GM21529 (cell line): ENCODE measurements at regions not wholly inside any gene's neighbourhood (a gene's known extent, or its start where the extent isn't known, plus 50 kb on each side); places are given as distances from the start of the nearest gene placed in this dataset.
"Not testable (repeated sequence)": the region's sequence is repeated elsewhere in the genome, so short reads cannot be mapped to it uniquely, and the experiment has no call there.

Source experiments
- ATAC-seq: cut with Tn5 transposase; IDR thresholded peaks from one replicate; pipeline ENCODE4 v1.9.1; 2021; ENCODE audit not compliant: unreplicated experiment

DNA sequence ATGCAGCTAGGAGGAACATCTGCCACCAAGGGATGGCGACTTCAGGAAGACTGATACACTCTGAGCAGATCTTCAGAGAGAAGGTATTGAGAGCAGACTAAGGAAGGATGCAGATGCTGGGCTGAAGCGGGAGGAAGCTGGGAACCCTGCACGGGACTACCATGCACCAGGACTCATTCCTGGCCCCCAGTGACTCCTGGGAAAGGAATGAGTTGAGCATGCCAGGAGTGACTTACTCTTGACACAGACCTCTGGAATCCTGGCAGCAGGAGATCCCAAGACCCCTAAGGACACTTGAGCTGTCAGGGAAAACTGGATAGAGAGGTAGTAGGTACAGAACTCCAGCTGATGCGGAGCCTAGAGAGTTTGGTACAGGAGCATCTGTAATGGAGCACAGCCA, 336.1 kb downstream of the RPS29 start:
- ATAC-seq, result no peak

DNA sequence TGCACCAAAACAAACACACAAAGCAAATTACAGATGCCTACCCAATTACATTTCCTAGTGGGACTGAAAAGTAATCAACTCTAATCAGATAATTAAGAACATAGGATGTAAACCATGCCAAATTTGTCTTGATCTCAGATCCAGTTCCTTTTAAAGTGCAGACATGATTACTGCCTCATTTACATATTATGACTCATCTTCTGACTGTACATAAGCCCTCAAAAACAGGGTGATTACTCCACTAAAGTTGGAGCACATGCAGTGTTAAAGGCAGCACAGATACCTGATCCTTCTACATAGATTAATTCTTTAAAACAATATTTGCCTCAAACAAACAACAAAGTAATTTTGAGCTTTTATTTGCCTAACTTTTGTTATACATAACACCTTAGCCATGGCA, 337.2 kb downstream of the RPS29 start:
- ATAC-seq, result no peak

- ATAC-seq, result not testable (repeated sequence)
Observed at GRCh38 chr14:49243777-49244176, 342.4 kb downstream of the RPS29 start.

- no peak for ATAC-seq
Observed at GRCh38 chr14:49240383-49240782, 345.8 kb downstream of the RPS29 start.

DNA sequence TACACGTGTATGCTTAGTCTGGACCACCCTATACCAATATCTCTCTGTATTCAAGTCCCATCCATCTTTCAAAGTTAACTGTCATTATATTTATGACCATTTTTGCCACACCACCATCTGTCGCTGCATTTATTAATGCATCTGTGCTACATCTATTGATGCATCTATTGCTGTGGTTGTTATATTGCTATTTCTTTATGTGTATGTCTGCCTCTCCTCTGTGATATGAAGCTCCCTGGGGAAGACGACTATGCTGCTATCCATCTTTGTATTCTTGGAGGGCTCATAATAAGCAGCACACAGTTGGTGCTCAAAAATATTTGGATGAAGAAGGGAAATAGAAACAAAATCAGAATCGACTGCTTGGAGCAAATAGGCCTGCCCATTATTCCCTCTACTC, 357.6 kb downstream of the RPS29 start:
- no peak for ATAC-seq

GRCh38 chr14:49221316-49221715, 364.9 kb downstream of the RPS29 start:
- ATAC-seq, result no peak

GRCh38 chr14:49220492-49220891, 365.7 kb downstream of the RPS29 start:
- ATAC-seq, result no peak

- ATAC-seq, result no peak
Observed at GRCh38 chr14:49218436-49219092, 367.6 kb downstream of the RPS29 start.

DNA sequence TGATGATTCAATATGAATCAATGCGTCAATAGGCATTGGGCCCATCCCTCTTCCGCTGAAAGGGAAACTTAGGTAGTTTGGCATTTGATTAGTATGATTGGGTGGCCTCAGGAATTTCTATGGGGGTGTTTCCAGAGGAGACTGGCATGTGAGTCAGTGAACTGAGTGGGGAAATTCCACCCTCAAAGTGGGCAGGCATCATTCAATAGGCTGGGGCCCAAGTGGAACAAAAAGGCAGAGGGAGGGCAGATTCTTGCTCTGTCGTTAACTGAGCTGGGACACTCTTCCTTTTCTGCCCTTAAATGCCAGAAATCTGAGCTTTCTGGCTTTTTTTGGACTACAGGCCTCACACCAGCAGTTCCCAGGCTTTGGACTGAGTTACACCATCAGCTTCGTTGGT, 373.5 kb downstream of the RPS29 start:
- ATAC-seq, result no peak

GRCh38 chr14:49209416-49209815, 376.8 kb downstream of the RPS29 start:
- ATAC-seq, result no peak

- no peak for ATAC-seq
Observed at GRCh38 chr14:49206828-49207227, 379.4 kb downstream of the RPS29 start.

- no peak for ATAC-seq
Observed at GRCh38 chr14:49203676-49204075, 382.5 kb downstream of the RPS29 start.

GRCh38 chr14:49199159-49199558, 387.0 kb downstream of the RPS29 start:
- no peak for ATAC-seq

- ATAC-seq, result no peak
Observed at GRCh38 chr14:49196327-49196726, 389.9 kb downstream of the RPS29 start.

- ATAC-seq, result no peak
Observed at GRCh38 chr14:49194067-49194466, 392.1 kb downstream of the RPS29 start.

DNA sequence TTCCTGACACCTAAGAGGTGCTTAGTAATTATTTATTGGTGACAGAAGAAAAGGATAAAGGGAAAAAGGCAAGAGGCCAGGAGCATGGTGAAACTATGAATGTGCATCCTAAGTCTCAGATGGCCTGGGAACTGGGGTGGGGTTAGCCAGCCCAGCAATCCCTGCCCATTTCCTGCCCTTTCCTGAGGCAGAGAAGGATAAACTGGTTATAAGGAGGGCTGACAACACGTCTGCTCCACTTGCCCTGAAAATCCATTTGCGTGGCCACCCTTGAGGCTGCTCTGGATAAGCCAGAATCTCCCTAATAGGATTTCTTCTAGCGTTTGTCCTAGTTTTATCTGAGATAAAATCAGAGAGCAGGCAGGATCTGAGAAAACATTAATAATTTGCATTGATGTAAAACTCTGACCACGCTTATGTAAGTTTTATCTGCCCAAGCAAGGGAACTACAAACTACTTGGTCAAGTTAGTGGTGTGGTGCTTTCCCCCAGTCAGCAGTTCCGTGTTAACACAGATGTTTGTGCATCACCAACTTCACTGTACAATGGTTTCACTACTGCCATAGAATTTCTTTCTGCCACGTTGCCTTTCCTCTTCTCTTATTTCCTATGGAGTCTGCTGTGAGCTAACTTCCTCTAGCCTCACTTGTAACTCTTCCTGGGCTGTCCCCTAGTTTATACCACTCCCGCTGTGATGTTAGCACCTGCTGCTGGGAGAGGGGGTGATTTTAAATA, 392.7 kb downstream of the RPS29 start:
- peak; percentile 89 for ATAC-seq

GRCh38 chr14:49191380-49191779, 394.8 kb downstream of the RPS29 start:
- no peak for ATAC-seq

DNA sequence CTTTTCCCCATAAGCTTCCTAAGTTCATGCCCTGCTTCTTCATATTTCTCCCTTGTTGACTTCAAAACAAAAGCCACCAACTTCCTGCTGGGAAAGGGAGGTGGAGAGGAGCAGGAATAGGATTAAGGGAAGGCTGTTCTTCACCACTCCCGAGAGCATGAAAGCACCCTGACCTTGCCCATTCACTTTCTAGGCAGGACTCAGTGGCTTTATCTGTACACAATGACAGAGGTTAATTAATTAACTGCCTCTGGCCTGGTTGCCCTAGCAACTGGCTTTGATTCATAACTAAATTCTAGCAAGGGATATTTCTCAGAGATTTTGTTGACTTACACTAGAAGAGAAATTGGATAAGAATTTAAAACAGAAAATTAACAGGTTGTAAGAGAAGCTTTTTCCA, 396.8 kb downstream of the RPS29 start:
- ATAC-seq, result no peak

GRCh38 chr14:49187799-49188198, 398.4 kb downstream of the RPS29 start:
- no peak for ATAC-seq

- ATAC-seq, result peak; percentile 100
Observed at GRCh38 chr14:49173765-49174373, 412.3 kb downstream of the RPS29 start.

- no peak for ATAC-seq
Observed at GRCh38 chr14:49164074-49164473, 422.1 kb downstream of the RPS29 start.

DNA sequence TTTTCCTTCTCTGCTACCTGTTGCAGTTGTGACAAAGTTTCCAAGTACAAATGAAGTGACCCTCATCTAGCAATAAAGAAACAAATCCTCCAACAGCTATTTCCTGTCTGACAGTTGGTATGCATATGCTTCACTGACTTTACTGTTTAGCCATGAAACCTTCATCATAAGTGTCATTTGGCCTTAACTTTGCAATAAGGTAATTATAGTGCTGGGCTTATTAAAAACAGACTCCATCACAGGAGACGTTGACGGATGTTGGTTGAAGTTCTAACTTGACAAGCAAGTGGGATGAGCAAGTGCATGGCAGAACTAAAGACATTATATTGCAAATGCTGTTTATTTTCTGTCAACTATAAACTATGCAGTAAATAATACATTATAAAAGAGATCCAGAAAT, 425.2 kb downstream of the RPS29 start:
- ATAC-seq, result no peak
